Pancreas (tissue), 10 donors: ENCODE measurements at regions not wholly inside any gene's neighbourhood (a gene's known extent, or its start where the extent isn't known, plus 50 kb on each side); places are given as distances from the start of the nearest gene placed in this dataset.

ENCODE experiments used
- ATAC-seq, 4 donors: fragments of 200-7000 bp; cut with Tn5 transposase; one replicate each; pipeline versions ENCODE4 v1.8.0 to v1.9.1; 2020; ENCODE audit warnings: mild to moderate bottlenecking in 4 of 4, moderate library complexity in 4 of 4
- DNase-seq, 6 donors: peaks; one replicate each; pipeline ENCODE4 v3.0.0-alpha.2; 2020
- FAIRE-seq: peaks from 2 replicates; lab custom pipeline; 2012; peaks lifted over from hg19 to GRCh38; lab: Jason Lieb, UNC
- H3K27ac ChIP-seq, 4 donors: fragments of 200-600 bp; sonication (generic); 1 replicate in 3 of 4; 2 replicates in 1 of 4; pipeline versions ENCODE4 v1.5.0 to v1.8.0; 2020
- H3K27me3 ChIP-seq, 4 donors: fragments of 200-600 bp; one replicate each; pipeline ENCODE4 v1.8.0; 2021
- H3K36me3 ChIP-seq, 3 donors: fragments of 200-600 bp; sonication (generic) in 1 of 3; one replicate each; pipeline versions ENCODE4 v1.5.0 to v1.8.0; 2020 to 2021
- H3K4me1 ChIP-seq, 3 donors: fragments of 200-600 bp; one replicate each; pipeline ENCODE4 v1.8.0; 2021
- H3K4me3 ChIP-seq, 4 donors: fragments of 200-600 bp; sonication (generic) in 2 of 4; one replicate each; pipeline versions ENCODE4 v1.5.0 to v1.8.0; 2020 to 2021
- H3K9me3 ChIP-seq, 4 donors: fragments of 200-600 bp; one replicate each; pipeline ENCODE4 v1.8.0; 2021
- CTCF ChIP-seq, 4 donors: fragments of 200-600 bp; sonication (generic) in 3 of 4; IDR thresholded peaks; one replicate each; pipeline versions ENCODE4 v1.5.0 to v1.8.0; 2021; ENCODE audit warnings: antibody characterized with exemption in 4 of 4
- WGBS, 2 donors: extraction: QIAGEN DNeasy Blood & Tissue Kit; methylation state at CpG; one replicate each; pipeline ENCODE4 v1.1.7; 2013; 5-methylcytosine and 5-hydroxymethylcytosine counted together
- intact Hi-C, 3 donors: fragments of 100-400 bp; cut with DNase I; formaldehyde crosslinking; loops; one replicate each; pipeline versions ENCODE4 v1.11.1 to v1.14.2; 2022
- donor health status: healthy with polysubstance abuse.
- donor health status: DM: no; HTN: no; CAD: no; lungs with moderate emphysema.
- donor health status: DM: no; HTN: no; CAD: no.
- donor health status: control.
- donor health status: control.
- donor health status: Bipolar disorder and iron deficiency.
- donor health status: DM: yes; HTN: yes; CAD: no.
- donor health status: DM: no; HTN: no; CAD: no.
- donor health status: DM: no; HTN: no; CAD: no.
- donor health status: DM: yes; HTN: yes; CAD: no.

GRCh38 chr14:96944297-96944696 lies 147.1 kb downstream of the VRK1 start:
- Histone ChIP-seq H3K27me3 (no peaks in the 10 kb centered on the region), H3K4me3 (no peak overlapping the region), H3K9me3 (no peaks in the 10 kb centered on the region), H3K4me1 (no peaks in the 10 kb centered on the region), H3K36me3 (no peaks in the 10 kb centered on the region), H3K27ac (no peak overlapping the region)
- intact Hi-C loops = no loop called here
- ATAC-seq (no peak), DNase-seq (no peak), FAIRE-seq (no peak)
- no peak for TF ChIP-seq CTCF (IDR thresholded peaks at IDR 0.05)
- 60% methylated on average over 6 of the region's 6 CpGs for WGBS, 2 donors

GRCh38 chr14:96945721-96946120 lies 148.5 kb downstream of the VRK1 start:
- DNase-seq = no peak
- H3K4me3 ChIP-seq = no peak overlapping the region
- intact Hi-C loops = no loop called here
- H3K27ac ChIP-seq = no peak overlapping the region
- no peaks in the 10 kb centered on the region for H3K4me1 ChIP-seq
- FAIRE-seq = no peak
- no peaks in the 10 kb centered on the region for H3K36me3 ChIP-seq
- TF ChIP-seq CTCF (IDR thresholded peaks at IDR 0.05) = no peak
- WGBS, 2 donors = 85 to 88% methylated on average over 7 of the region's 7 CpGs
- no peaks in the 10 kb centered on the region for H3K27me3 ChIP-seq
- no peaks in the 10 kb centered on the region for H3K9me3 ChIP-seq
- ATAC-seq = no peak

- H3K27me3 ChIP-seq = no peaks in the 10 kb centered on the region
- no peaks in the 10 kb centered on the region for H3K4me1 ChIP-seq
- no peaks in the 10 kb centered on the region for H3K9me3 ChIP-seq
- TF ChIP-seq CTCF (IDR thresholded peaks at IDR 0.05) = no peak
- H3K36me3 ChIP-seq = no peaks in the 10 kb centered on the region
- no peak overlapping the region for H3K27ac ChIP-seq
- WGBS, 2 donors = 78 to 81% methylated on average over 3 of the region's 3 CpGs
- peak in 1 of 4 donors; percentile 36 for ATAC-seq
- H3K4me3 ChIP-seq = no peak overlapping the region
- DNase-seq = no peak
- intact Hi-C loops = no loop called here
- no peak for FAIRE-seq
Measured at GRCh38 chr14:96949594-96949993, 152.4 kb downstream of the VRK1 start.

- no peak for ATAC-seq
- 75% methylated on average over 7 of the region's 7 CpGs for WGBS, 2 donors
Measured at GRCh38 chr14:96951511-96951910, 154.3 kb downstream of the VRK1 start.

More at GRCh38 chr14:96951511-96951910, 154.3 kb downstream of the VRK1 start:
- Histone ChIP-seq H3K4me3 (no peak overlapping the region), H3K36me3 (no peaks in the 10 kb centered on the region), H3K9me3 (no peaks in the 10 kb centered on the region), H3K27me3 (no peaks in the 10 kb centered on the region), H3K27ac (no peak overlapping the region), H3K4me1 (no peaks in the 10 kb centered on the region)
- intact Hi-C loops = no loop called here
- no peak for FAIRE-seq
- no peak for DNase-seq
- no peak for TF ChIP-seq CTCF (IDR thresholded peaks at IDR 0.05)
